Glutamatergic neuron (in vitro differentiated cells): ENCODE measurements at regions not wholly inside any gene's neighbourhood (a gene's known extent, or its start where the extent isn't known, plus 50 kb on each side); places are given as distances from the start of the nearest gene placed in this dataset.

Source experiments
- DNase-seq: peaks from one replicate; pipeline ENCODE4 v3.0.0; 2022
- H3K27ac Mint-ChIP-seq: one replicate; pipeline ENCODE4 v1.8.0; 2020; ENCODE audit warnings: mild to moderate bottlenecking, mixed read lengths, inconsistent platforms; ENCODE audit not compliant: unreplicated experiment
- H3K27me3 Mint-ChIP-seq: one replicate; pipeline ENCODE4 v1.8.0; 2020; ENCODE audit warnings: mild to moderate bottlenecking, moderate library complexity, mixed read lengths, inconsistent platforms; ENCODE audit not compliant: unreplicated experiment
- H3K36me3 Mint-ChIP-seq: one replicate; pipeline ENCODE4 v1.8.0; 2020; ENCODE audit warnings: mild to moderate bottlenecking, mixed read lengths, inconsistent platforms; ENCODE audit not compliant: unreplicated experiment
- H3K4me1 Mint-ChIP-seq: one replicate; pipeline ENCODE4 v1.8.0; 2020; ENCODE audit warnings: mild to moderate bottlenecking, low read depth, mixed read lengths, inconsistent platforms; ENCODE audit not compliant: unreplicated experiment
- H3K4me3 Mint-ChIP-seq: one replicate; pipeline ENCODE4 v1.8.0; 2020; ENCODE audit warnings: mild to moderate bottlenecking, mixed read lengths, inconsistent platforms; ENCODE audit not compliant: unreplicated experiment
- H3K9me3 Mint-ChIP-seq: one replicate; pipeline ENCODE4 v1.8.0; 2020; ENCODE audit warnings: mild to moderate bottlenecking, moderate library complexity, mixed read lengths, inconsistent platforms; ENCODE audit not compliant: unreplicated experiment
- TF ChIP-seq, protein P1 (sequence below): fragments of 200-600 bp; sonication (generic); IDR thresholded peaks from one replicate; pipeline ENCODE4 v1.5.0; 2021; ENCODE audit not compliant: partially characterized antibody, unreplicated experiment

DNA sequence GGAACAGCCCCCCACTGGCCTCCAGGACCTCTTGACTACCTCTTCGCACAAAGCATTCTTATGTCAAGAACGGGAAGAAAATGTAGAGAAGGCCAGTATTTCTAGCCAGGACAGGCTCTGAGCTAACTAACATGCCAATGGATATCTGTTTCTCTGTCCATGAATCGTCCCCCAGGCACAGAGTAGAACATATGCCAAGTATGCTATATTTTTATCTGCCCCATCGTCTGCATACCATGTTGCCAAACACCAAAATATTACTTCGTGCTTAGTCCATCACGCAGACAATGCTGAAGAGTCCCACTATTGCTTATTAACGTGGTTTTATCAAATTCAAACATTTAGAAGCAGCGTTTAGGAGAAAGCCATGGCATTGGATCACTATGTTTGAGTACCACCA is 151.4 kb upstream of the CPSF6 start:
- H3K36me3 Mint-ChIP-seq = no peaks in the 10 kb centered on the region
- no peaks in the 10 kb centered on the region for H3K27me3 Mint-ChIP-seq
- no peaks in the 10 kb centered on the region for H3K9me3 Mint-ChIP-seq
- no peak for DNase-seq
- H3K4me3 Mint-ChIP-seq = no peak overlapping the region
- H3K27ac Mint-ChIP-seq = no peak overlapping the region
- H3K4me1 Mint-ChIP-seq = no peaks in the 10 kb centered on the region
- TF ChIP-seq, protein P1, sequence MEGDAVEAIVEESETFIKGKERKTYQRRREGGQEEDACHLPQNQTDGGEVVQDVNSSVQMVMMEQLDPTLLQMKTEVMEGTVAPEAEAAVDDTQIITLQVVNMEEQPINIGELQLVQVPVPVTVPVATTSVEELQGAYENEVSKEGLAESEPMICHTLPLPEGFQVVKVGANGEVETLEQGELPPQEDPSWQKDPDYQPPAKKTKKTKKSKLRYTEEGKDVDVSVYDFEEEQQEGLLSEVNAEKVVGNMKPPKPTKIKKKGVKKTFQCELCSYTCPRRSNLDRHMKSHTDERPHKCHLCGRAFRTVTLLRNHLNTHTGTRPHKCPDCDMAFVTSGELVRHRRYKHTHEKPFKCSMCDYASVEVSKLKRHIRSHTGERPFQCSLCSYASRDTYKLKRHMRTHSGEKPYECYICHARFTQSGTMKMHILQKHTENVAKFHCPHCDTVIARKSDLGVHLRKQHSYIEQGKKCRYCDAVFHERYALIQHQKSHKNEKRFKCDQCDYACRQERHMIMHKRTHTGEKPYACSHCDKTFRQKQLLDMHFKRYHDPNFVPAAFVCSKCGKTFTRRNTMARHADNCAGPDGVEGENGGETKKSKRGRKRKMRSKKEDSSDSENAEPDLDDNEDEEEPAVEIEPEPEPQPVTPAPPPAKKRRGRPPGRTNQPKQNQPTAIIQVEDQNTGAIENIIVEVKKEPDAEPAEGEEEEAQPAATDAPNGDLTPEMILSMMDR = no peak

DNA sequence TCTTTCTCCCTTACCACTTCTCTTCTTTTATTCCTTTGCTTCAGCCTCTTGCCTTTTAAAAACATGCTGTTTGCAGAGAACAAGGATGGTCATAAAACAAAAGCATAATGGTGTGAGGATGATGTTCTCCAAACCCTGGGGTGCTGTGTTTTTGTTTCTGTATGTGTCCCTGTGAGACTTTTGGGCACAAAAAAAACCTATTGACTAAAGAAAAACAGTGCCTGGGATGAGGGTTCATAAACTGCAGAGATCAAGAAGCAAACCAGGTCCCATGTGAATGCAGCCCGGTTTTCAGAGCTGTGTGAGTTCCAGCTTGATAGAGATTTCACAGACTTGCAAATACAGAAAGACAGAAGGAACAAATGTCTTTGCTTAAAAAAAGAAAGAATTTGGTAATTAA is 148.6 kb upstream of the CPSF6 start:
- Mint-ChIP-seq H3K36me3 (no peaks in the 10 kb centered on the region), H3K9me3 (no peaks in the 10 kb centered on the region), H3K27ac (no peak overlapping the region), H3K27me3 (peaks cover 2% of the 10 kb centered on the region), H3K4me1 (no peaks in the 10 kb centered on the region), H3K4me3 (no peak overlapping the region)
- TF ChIP-seq, protein P1 = no peak
- no peak for DNase-seq

DNA sequence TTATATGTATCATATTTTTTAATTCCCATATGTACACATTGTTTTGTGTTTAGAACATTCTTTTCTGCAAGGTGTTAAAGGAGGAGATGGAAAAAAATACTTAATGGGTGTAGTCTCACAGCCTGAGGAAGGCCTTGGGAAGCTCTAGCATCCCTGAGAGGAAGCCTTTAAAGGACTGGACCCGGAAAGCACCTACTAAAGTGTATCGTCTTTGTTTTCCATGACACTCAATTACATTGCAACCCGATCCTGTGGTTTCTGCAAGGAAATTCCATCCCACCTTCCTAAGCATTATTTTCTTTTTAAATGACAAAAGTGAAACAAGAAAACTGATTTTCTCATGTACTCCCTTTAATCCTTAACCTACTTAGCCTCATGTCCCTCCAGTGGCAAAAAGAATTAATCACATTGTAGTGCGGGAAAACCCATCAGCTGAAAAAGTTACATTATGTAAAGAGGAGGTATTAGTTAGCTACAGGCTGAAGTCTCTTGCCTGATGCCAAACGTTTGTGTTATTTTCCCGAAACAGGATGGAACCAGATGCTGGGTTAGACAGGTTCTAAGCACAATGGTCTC is 147.8 kb upstream of the CPSF6 start:
- Mint-ChIP-seq H3K27ac (no peak overlapping the region), H3K9me3 (no peaks in the 10 kb centered on the region), H3K4me3 (no peak overlapping the region), H3K4me1 (no peaks in the 10 kb centered on the region), H3K27me3 (peaks cover 2% of the 10 kb centered on the region), H3K36me3 (no peaks in the 10 kb centered on the region)
- DNase-seq = no peak
- TF ChIP-seq, protein P1 = no peak

DNA sequence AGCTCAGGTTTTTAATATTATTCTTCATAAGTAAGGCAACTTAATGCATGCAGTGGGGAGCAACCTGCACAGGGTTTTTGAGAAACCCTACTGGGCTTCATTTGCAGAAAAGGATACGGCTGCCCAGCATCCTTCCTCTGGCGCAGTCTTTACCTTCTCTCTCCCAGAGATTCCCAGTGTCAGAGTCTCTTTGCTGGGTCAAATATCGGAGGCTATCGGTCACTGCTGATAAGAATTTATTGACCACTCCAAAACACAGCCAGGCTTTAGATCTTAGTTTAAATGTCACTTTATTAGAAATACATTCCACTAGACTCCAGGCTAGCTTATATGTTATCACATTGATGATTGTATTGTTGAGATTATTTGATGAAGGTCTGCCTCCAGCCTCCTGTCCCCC is 147.2 kb upstream of the CPSF6 start:
- Mint-ChIP-seq H3K9me3 (no peaks in the 10 kb centered on the region), H3K36me3 (no peaks in the 10 kb centered on the region), H3K4me3 (no peak overlapping the region), H3K27ac (no peak overlapping the region), H3K4me1 (no peaks in the 10 kb centered on the region), H3K27me3 (peaks cover 2% of the 10 kb centered on the region)
- TF ChIP-seq, protein P1 = no peak
- no peak for DNase-seq

DNA sequence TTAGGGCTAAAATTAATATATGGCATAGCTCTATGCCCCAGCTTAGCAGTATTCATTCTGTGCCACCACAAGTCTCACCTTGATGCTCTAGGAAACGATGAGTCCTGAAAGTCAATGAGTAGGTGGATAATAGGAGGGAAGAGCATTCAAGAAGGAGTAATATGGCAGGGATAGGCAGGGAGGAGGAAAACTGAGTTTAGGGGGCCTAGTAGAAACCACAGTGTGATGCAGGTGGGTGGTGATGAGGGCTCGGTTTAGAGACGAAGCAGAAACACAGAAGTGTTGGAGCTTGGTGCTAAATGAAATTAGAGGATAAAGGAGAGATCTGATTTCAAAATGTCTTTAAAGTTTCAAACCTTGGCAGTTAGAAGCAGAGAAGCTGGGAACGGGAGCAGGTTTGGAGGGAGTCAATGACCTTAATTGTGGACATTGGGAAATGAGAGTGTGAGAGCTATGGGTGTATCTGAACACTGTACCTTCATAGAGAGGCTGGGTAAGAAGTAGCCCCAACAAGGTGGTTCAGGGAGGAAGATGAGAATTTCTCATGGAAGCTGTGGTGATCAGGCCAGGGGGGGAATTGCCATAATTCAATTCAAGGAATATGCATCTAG is 144.7 kb upstream of the CPSF6 start:
- no peak for DNase-seq
- no peak overlapping the region for H3K4me3 Mint-ChIP-seq
- no peak overlapping the region for H3K27ac Mint-ChIP-seq
- H3K9me3 Mint-ChIP-seq = no peaks in the 10 kb centered on the region
- no peaks in the 10 kb centered on the region for H3K36me3 Mint-ChIP-seq
- TF ChIP-seq, protein P1 = no peak
- peaks cover 2% of the 10 kb centered on the region for H3K27me3 Mint-ChIP-seq
- H3K4me1 Mint-ChIP-seq = no peaks in the 10 kb centered on the region
